Lower leg skin (tissue), 3 donors: ENCODE measurements at regions not wholly inside any gene's neighbourhood (a gene's known extent, or its start where the extent isn't known, plus 50 kb on each side); places are given as distances from the start of the nearest gene placed in this dataset.

Experiments
- POLR2A ChIP-seq, 2 donors: fragments of 450-650 bp; IDR thresholded peaks; one replicate each; pipeline ENCODE4 v1.6.1; 2016 to 2017; ENCODE audit warnings: antibody characterized with exemption in 2 of 2, mild to moderate bottlenecking in 1 of 2, moderate library complexity in 1 of 2
- TF ChIP-seq, protein P1 (sequence below), 3 donors: fragments of 450-650 bp; IDR thresholded peaks; one replicate each; pipeline ENCODE4 v1.5.1; 2016; ENCODE audit warnings: antibody characterized with exemption in 3 of 3, mild to moderate bottlenecking in 3 of 3, moderate library complexity in 2 of 3

DNA sequence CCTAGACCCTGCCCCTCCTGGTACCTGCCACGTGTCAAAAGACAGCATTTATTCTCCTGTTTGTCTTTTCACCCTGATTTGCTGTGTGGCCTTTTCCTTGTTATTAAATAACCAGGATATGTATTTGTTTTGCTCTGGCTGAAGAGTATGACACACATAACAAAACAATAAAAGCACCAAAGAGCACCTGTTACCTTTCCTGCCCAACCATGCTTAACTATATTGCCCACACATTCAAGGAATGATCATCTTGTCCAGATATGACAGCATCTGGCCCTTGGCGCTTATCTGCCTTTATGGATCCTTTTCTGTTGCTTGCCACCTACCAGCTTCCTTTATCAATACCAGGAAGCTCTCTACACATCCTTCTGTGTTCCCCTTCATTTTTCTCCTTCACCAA lies 357.7 kb downstream of the FGFR2 start:
- TF ChIP-seq, protein P1, sequence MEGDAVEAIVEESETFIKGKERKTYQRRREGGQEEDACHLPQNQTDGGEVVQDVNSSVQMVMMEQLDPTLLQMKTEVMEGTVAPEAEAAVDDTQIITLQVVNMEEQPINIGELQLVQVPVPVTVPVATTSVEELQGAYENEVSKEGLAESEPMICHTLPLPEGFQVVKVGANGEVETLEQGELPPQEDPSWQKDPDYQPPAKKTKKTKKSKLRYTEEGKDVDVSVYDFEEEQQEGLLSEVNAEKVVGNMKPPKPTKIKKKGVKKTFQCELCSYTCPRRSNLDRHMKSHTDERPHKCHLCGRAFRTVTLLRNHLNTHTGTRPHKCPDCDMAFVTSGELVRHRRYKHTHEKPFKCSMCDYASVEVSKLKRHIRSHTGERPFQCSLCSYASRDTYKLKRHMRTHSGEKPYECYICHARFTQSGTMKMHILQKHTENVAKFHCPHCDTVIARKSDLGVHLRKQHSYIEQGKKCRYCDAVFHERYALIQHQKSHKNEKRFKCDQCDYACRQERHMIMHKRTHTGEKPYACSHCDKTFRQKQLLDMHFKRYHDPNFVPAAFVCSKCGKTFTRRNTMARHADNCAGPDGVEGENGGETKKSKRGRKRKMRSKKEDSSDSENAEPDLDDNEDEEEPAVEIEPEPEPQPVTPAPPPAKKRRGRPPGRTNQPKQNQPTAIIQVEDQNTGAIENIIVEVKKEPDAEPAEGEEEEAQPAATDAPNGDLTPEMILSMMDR (IDR thresholded peaks at IDR 0.05), result no peak
- no peak for TF ChIP-seq POLR2A (IDR thresholded peaks at IDR 0.05)
